ENCODE measurements at regions not wholly inside any gene's neighbourhood (a gene's known extent, or its start where the extent isn't known, plus 50 kb on each side); places are given as distances from the start of the nearest gene placed in this dataset.

- CTCF ChIA-PET = interaction anchor here (1.6 to 4.0 kb wide), 2 partner anchors 107 to 244 kb away, joined by 5 to 22 read pairs; no protein-coding TSS in a partner anchor
Measured at GRCh38 chr6:108785653-108786052, 62.6 kb upstream of the ARMC2 start.

GRCh38 chr6:108788416-108788815, 59.8 kb upstream of the ARMC2 start:
- no peaks in the 10 kb centered on the region for H3K36me3 Mint-ChIP-seq (ENCODE audit: low read depth)
- CTCF ChIA-PET = interaction anchor here (0.6 to 1.5 kb wide), 5 partner anchors 246 to 1470 kb away, joined by 3 to 7 read pairs (median 4); no protein-coding TSS in a partner anchor
- intact Hi-C loops (cut with micrococcal nuclease) = no loop called here
- H3K27ac Mint-ChIP-seq = no peak overlapping the region
- ATAC-seq (no peak), DNase-seq (no peak)
- H3K4me1 Mint-ChIP-seq (ENCODE audit: low read depth) = no peaks in the 10 kb centered on the region
- peaks cover 6% of the 10 kb centered on the region for H3K9me3 Mint-ChIP-seq
- no peaks in the 10 kb centered on the region for H3K27me3 Mint-ChIP-seq
- POLR2A ChIA-PET = interaction anchor here (1.1 kb wide), 1 partner anchor 9 kb away, joined by 3 read pairs; no protein-coding TSS in a partner anchor
- no peak overlapping the region for H3K4me3 Mint-ChIP-seq
- no peak for TF ChIP-seq CTCF (IDR thresholded peaks at IDR 0.05)

More at GRCh38 chr6:108785653-108786052, 62.6 kb upstream of the ARMC2 start:
- TF ChIP-seq CTCF (IDR thresholded peaks at IDR 0.05) = no peak
- H3K27ac Mint-ChIP-seq = no peak overlapping the region
- no peaks in the 10 kb centered on the region for H3K36me3 Mint-ChIP-seq (ENCODE audit: low read depth)
- ATAC-seq = no peak
- POLR2A ChIA-PET = interaction anchor here (0.9 kb wide), 1 partner anchor 12 kb away, joined by 4 read pairs; no protein-coding TSS in a partner anchor
- no peaks in the 10 kb centered on the region for H3K27me3 Mint-ChIP-seq
- H3K4me3 Mint-ChIP-seq = no peak overlapping the region
- DNase-seq = no peak
- H3K4me1 Mint-ChIP-seq (ENCODE audit: low read depth) = peaks cover 9% of the 10 kb centered on the region
- peaks cover 6% of the 10 kb centered on the region for H3K9me3 Mint-ChIP-seq
- intact Hi-C loops (cut with micrococcal nuclease) = no loop called here

DNA sequence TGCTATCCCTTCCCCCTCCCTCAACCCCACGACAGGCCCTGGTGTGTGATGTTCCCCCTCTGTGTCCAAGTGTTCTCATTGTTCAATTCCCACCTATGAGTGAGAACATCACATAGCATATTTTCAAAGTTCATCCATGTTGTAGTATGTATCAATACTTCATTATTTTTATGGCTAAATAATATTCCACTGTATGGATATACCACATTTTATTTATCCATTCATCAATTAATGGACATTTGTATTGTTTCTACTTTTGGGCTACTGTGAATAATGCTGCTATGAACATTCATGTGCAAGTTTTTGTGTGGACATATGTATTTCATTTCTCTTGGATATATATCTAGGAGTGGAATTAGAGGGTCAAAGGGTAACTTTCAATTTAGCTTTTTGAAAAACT, 58.7 kb upstream of the ARMC2 start:
- intact Hi-C loops (cut with micrococcal nuclease) = no loop called here
- DNase-seq = no peak
- no peaks in the 10 kb centered on the region for H3K4me1 Mint-ChIP-seq (ENCODE audit: low read depth)
- peaks cover 6% of the 10 kb centered on the region for H3K9me3 Mint-ChIP-seq
- no peak overlapping the region for H3K27ac Mint-ChIP-seq
- H3K36me3 Mint-ChIP-seq (ENCODE audit: low read depth) = no peaks in the 10 kb centered on the region
- no peak for TF ChIP-seq CTCF (IDR thresholded peaks at IDR 0.05)
- H3K27me3 Mint-ChIP-seq = no peaks in the 10 kb centered on the region
- CTCF ChIA-PET = no interaction called here
- ATAC-seq = no peak
- no peak overlapping the region for H3K4me3 Mint-ChIP-seq
- POLR2A ChIA-PET = no interaction called here

DNA sequence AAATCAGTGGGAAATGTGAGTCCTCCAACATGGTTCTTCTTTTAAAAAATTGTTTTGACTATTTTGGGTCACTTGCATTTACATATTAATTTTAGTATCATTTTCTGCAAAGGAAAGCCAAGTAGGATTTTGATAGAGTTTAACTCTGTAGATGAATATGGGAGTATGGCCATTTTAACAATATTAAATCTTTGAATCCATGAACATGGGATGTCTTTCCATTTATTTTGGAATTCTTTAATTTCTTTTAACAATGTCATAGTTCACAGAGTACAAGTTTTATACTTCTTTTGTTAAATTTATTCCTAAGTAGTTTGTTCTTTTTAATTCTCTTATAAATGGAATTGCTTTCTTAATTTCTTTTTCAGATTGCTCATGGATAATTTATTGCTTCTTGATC, 56.5 kb upstream of the ARMC2 start:
- intact Hi-C loops (cut with micrococcal nuclease) = no loop called here
- TF ChIP-seq CTCF (IDR thresholded peaks at IDR 0.05) = no peak
- CTCF ChIA-PET = no interaction called here
- Mint-ChIP-seq H3K27ac (no peak overlapping the region), H3K27me3 (no peaks in the 10 kb centered on the region), H3K4me3 (no peak overlapping the region), H3K4me1 (ENCODE audit: low read depth) (no peaks in the 10 kb centered on the region), H3K36me3 (ENCODE audit: low read depth) (no peaks in the 10 kb centered on the region), H3K9me3 (peaks cover 6% of the 10 kb centered on the region)
- DNase-seq (no peak), ATAC-seq (no peak)
- POLR2A ChIA-PET = no interaction called here

- intact Hi-C loops (cut with micrococcal nuclease) = no loop called here
- H3K36me3 Mint-ChIP-seq (ENCODE audit: low read depth) = no peaks in the 10 kb centered on the region
- peaks cover 13% of the 10 kb centered on the region for H3K4me1 Mint-ChIP-seq (ENCODE audit: low read depth)
- POLR2A ChIA-PET = no interaction called here
- CTCF ChIA-PET = interaction anchor here (0.7 kb wide), 1 partner anchor 209 kb away, joined by 3 read pairs; no protein-coding TSS in a partner anchor
- peaks cover 6% of the 10 kb centered on the region for H3K9me3 Mint-ChIP-seq
- H3K27ac Mint-ChIP-seq = no peak overlapping the region
- TF ChIP-seq CTCF (IDR thresholded peaks at IDR 0.05) = no peak
- no peak for ATAC-seq
- H3K27me3 Mint-ChIP-seq = no peaks in the 10 kb centered on the region
- DNase-seq = no peak
- no peak overlapping the region for H3K4me3 Mint-ChIP-seq
Measured at GRCh38 chr6:108793516-108794251, 54.5 kb upstream of the ARMC2 start.

All from activated CD8-positive, alpha-beta T cell treated with anti-CD3 and anti-CD28 coated beads for 36 hours (primary cell).